Right kidney (tissue), 1 donor: ENCODE measurements at regions not wholly inside any gene's neighbourhood (a gene's known extent, or its start where the extent isn't known, plus 50 kb on each side); places are given as distances from the start of the nearest gene placed in this dataset.

ENCODE experiments used
- DNase-seq: peaks from one replicate; pipeline ENCODE4 v3.0.0-alpha.2; 2016

GRCh38 chr4:119932277-119932676 lies 134.4 kb downstream of the MAD2L1 start:
- no peak for DNase-seq

GRCh38 chr4:119930546-119930945 lies 136.1 kb downstream of the MAD2L1 start:
- no peak for DNase-seq

GRCh38 chr4:119921830-119922229 lies 144.8 kb downstream of the MAD2L1 start:
- no peak for DNase-seq

GRCh38 chr4:119906277-119906676 lies 160.4 kb downstream of the MAD2L1 start:
- DNase-seq, result no peak

GRCh38 chr4:119898211-119898610 lies 168.4 kb downstream of the MAD2L1 start:
- DNase-seq, result no peak

GRCh38 chr4:119897260-119897659 lies 169.4 kb downstream of the MAD2L1 start:
- DNase-seq, result no peak

GRCh38 chr4:119894650-119895208 lies 171.9 kb downstream of the MAD2L1 start:
- DNase-seq, result no peak

- no peak for DNase-seq
These were observed 192.8 kb downstream of the MAD2L1 start for GRCh38 chr4:119873794-119874325.

GRCh38 chr4:119873132-119873531 lies 193.5 kb downstream of the MAD2L1 start:
- no peak for DNase-seq

GRCh38 chr4:119872371-119873016 lies 194.2 kb downstream of the MAD2L1 start:
- DNase-seq, result no peak

GRCh38 chr4:119870856-119871255 lies 195.8 kb downstream of the MAD2L1 start:
- DNase-seq, result no peak

GRCh38 chr4:119865789-119866188 lies 200.9 kb downstream of the MAD2L1 start:
- no peak for DNase-seq

GRCh38 chr4:119865389-119865788 lies 201.3 kb downstream of the MAD2L1 start:
- no peak for DNase-seq

GRCh38 chr4:119861731-119862130 lies 204.9 kb downstream of the MAD2L1 start:
- no peak for DNase-seq

GRCh38 chr4:119858176-119858575 lies 208.5 kb downstream of the MAD2L1 start:
- DNase-seq, result no peak

- DNase-seq, result no peak
These were observed 212.3 kb downstream of the MAD2L1 start for GRCh38 chr4:119854364-119854763.

- no peak for DNase-seq
These were observed 215.0 kb downstream of the MAD2L1 start for GRCh38 chr4:119851649-119852048.

- DNase-seq, result no peak
These were observed 212.8 kb upstream of the PDE5A start for GRCh38 chr4:119841361-119841760.

- peak; percentile 2 for DNase-seq
These were observed 207.0 kb upstream of the PDE5A start for GRCh38 chr4:119835613-119835910.

GRCh38 chr4:119834906-119835612 lies 206.5 kb upstream of the PDE5A start:
- no peak for DNase-seq

GRCh38 chr4:119833611-119834010 lies 205.0 kb upstream of the PDE5A start:
- no peak for DNase-seq

GRCh38 chr4:119832776-119833175 lies 204.2 kb upstream of the PDE5A start:
- DNase-seq, result no peak

- DNase-seq, result no peak
These were observed 200.7 kb upstream of the PDE5A start for GRCh38 chr4:119829326-119829725.

GRCh38 chr4:119825696-119826095 lies 197.1 kb upstream of the PDE5A start:
- DNase-seq, result no peak
